AG10803 (cell line): ENCODE measurements at regions not wholly inside any gene's neighbourhood (a gene's known extent, or its start where the extent isn't known, plus 50 kb on each side); places are given as distances from the start of the nearest gene placed in this dataset.
A peak's percentile ranks its signal among the peaks of the same experiment; 100 is the strongest.
"Not testable (repeated sequence)": the region's sequence is repeated elsewhere in the genome, so short reads cannot be mapped to it uniquely, and the experiment has no call there.

Experiments
- DNase-seq: peaks from one replicate; pipeline ENCODE4 v3.0.0; 2010; ENCODE audit warnings: low read depth
- H3K4me3 ChIP-seq: 2 replicates; pipeline ENCODE4 v1.5.1; 2011; ENCODE audit warnings: mild to moderate bottlenecking, low read length, control low read depth
- TF ChIP-seq, protein P1 (sequence below): conservative IDR thresholded peaks from 2 replicates; pipeline ENCODE4 v1.5.1; 2011; ENCODE audit warnings: mild to moderate bottlenecking, low read length, control low read depth, inconsistent platforms

DNA sequence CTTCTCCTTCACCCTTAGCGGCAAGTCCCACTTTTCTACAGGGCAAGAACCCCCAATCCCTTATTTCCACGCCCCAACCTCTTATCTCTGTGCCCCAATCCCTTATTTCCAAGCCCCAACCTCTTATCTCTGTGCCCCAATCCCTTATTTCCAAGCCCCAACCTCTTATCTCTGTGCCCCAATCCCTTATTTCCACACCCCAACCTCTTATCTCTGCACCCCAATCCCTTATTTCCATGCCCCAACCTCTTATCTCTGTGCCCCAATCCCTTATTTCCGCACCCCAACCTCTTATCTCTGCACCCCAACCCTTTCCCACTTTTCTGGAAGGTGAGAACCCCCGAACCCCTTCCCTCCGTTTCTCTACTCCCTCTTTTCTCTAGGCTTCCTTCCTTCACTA, 116.1 kb upstream of the GJE1 start:
- not testable (repeated sequence) for H3K4me3 ChIP-seq, DNase-seq

DNA sequence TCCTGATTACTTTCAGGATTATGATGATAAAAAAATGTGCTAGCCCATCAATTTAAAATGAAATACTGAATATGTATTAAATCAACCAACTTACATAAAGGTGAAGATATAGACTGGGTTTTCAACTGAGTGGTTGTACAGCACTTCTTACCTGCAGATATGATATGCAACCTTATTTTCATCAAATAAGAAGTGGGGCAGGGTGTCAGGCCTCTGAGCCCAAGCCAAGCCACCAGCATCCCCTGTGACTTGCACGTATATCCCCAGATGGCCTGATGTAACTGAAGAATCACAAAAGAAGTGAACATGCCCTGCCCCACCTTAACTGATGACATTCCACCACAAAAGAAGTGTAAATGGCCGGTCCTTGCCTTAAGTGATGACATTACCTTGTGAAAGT, 117.3 kb upstream of the GJE1 start:
- DNase-seq, H3K4me3 ChIP-seq: not testable (repeated sequence)

DNA sequence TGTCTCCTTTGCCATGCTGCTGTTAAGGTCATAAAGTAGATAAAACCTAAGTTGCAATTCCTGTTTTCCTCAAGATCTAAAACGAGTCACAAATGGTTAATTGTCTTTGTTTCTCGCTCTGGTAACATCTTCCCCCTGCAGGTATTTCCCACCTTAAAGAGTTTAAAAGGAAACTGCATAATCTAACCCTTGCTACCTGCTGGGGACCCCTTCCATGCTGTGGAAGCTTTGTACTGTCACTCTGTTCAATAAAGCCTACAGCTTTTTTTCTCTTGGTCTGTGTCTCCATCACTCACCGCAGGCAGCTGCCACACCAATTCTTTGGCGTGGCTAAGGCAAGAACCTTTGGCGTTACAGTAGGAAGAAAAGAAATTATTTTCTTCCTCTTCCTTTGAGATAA, 117.7 kb upstream of the GJE1 start:
- DNase-seq = no peak
- TF ChIP-seq, protein P1, sequence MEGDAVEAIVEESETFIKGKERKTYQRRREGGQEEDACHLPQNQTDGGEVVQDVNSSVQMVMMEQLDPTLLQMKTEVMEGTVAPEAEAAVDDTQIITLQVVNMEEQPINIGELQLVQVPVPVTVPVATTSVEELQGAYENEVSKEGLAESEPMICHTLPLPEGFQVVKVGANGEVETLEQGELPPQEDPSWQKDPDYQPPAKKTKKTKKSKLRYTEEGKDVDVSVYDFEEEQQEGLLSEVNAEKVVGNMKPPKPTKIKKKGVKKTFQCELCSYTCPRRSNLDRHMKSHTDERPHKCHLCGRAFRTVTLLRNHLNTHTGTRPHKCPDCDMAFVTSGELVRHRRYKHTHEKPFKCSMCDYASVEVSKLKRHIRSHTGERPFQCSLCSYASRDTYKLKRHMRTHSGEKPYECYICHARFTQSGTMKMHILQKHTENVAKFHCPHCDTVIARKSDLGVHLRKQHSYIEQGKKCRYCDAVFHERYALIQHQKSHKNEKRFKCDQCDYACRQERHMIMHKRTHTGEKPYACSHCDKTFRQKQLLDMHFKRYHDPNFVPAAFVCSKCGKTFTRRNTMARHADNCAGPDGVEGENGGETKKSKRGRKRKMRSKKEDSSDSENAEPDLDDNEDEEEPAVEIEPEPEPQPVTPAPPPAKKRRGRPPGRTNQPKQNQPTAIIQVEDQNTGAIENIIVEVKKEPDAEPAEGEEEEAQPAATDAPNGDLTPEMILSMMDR = no peak
- peak overlapping the region; percentile 30 for H3K4me3 ChIP-seq

DNA sequence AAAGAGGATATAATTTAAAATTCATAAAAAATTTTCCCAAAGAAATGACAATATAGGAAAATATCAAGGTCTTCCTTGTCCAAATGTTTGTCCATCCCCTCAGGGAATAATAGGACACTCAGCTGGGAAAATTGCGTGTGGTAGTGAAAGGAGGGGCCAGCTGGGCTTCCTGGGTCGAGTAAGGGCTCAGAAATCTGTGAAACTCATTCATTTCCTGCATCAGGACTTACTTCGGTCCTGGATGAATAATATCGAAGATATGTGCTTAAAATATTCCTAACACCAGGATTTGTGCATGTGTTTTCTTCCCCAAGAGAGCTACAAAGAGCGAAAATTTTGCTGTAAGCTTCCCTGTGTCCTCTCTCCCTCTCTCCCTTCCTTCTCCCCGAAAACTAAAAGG, 118.2 kb upstream of the GJE1 start:
- H3K4me3 ChIP-seq = peak overlapping the region; percentile 30
- peak; percentile 88 for DNase-seq
- TF ChIP-seq, protein P1 = no peak

DNA sequence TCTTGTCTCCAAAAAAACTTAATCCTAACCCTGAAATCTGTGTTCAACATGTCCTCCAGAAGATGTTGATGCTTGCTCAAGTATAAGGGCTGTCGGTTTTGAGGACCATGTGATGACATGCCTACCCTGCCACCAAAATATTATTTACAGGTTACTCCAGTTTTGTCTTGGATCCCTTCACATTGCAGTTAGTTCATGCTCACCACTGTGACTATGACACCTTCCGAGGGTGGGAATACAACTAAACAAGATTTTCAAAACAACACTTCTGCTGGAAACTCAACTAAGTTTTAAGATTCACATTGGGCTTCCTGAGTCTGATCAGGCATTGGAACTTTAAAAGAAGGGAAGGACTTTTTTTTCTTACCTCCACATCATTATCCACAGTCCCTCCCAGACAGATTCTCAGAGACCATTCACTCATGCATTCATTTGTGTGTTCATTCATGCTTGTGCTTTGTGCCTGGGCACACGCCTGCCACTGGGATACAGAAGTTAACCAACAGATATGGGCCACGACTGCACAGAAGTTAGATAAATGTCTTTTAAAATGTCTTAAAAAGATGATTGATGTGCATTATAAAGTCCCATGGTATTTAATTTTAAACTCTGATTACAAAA, 118.7 kb upstream of the GJE1 start:
- TF ChIP-seq, protein P1 = no peak
- H3K4me3 ChIP-seq = no peak overlapping the region
- DNase-seq = no peak

DNA sequence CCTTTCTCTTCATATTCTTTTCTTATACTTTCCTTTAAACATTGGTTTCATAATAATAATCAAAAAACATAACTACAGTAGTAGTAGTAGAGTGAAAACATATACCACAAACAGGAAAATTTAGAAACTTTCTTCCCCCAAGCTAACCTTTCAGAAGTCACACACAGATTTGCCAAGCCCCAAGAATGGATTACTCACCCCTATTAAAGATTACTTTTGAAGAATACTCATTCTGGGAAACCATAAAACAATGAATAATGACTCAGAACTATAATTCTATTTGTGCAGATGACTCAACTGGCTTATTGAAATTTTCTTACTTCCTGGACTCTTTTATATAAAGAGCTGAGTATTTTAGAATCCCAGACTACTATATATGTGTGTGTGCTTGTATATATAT, 119.4 kb upstream of the GJE1 start:
- no peak overlapping the region for H3K4me3 ChIP-seq
- peak; percentile 90 for DNase-seq
- TF ChIP-seq, protein P1 = no peak

DNA sequence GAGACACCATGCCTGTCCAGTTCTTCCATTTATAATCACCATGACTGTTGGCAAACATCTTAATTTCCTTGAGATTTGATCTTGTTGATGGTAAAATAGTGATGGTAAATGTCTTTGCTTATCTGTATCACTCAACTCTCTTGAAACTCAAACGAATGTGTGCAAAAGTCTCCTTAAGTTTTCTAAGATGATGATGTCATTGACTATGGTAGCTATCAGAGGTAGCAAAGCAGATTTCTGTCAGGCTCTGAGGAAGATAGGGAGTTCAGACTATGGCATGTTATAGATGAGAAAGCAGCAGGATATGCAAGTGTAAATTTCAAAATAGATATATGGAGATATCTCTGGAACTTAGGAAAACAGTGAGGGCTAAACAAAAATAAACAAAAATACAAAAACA, 121.0 kb upstream of the GJE1 start:
- TF ChIP-seq, protein P1 = no peak
- H3K4me3 ChIP-seq = no peak overlapping the region
- no peak for DNase-seq

DNA sequence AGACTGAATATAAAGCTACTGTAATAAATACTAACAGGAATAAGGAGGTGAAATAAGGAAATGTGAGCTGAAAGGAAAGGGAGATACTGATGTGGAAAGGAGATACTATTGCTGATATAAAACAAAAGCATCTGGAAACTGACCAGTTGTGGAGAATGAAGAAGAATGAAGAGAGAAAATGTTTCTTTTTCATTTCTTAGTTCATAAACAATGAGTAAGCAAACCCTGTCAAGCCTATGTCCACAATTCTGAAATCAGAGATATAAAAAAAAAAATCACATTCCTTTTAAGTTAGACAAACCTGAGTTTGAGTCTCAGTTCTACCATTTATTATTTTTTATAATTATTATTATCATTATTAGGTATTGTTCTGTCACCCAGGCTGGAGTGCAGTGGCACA, 121.6 kb upstream of the GJE1 start:
- H3K4me3 ChIP-seq = no peak overlapping the region
- DNase-seq = peak; percentile 24
- TF ChIP-seq, protein P1 = no peak
